ENCODE measurements at regions not wholly inside any gene's neighbourhood (a gene's known extent, or its start where the extent isn't known, plus 50 kb on each side); places are given as distances from the start of the nearest gene placed in this dataset.

- TF ChIP-seq ZEB2 (IDR thresholded peaks at IDR 0.05), result peak; percentile 93
- TF ChIP-seq E2F6 (IDR thresholded peaks at IDR 0.05; ENCODE audit: borderline replicate concordance in 1 of 2, extremely low read depth in 1 of 2, insufficient read depth in 1 of 2, insufficient read length in 1 of 2, low read depth in 1 of 2, low read length in 1 of 2, poor library complexity in 1 of 2, severe bottlenecking in 1 of 2), result peak in 1 of 2 experiments; percentile 13
- no peak for TF ChIP-seq CREB5 (CRISPR knock-in tag; IDR thresholded peaks at IDR 0.05)
- TF ChIP-seq ATF3 (IDR thresholded peaks at IDR 0.05), result peak; percentile 82; the same call in 1 of the 2 replicates
- no peak for TF ChIP-seq ATF3 (CRISPR knock-in tag; conservative IDR thresholded peaks at IDR 0.05)
- no peak for TF ChIP-seq PTBP1 (IDR thresholded peaks at IDR 0.05; ENCODE audit: low read depth, low read length)
- no peak for TF ChIP-seq FOXK1 (CRISPR knock-in tag; IDR thresholded peaks at IDR 0.05; ENCODE audit: borderline replicate concordance)
- TF ChIP-seq MEIS2 (IDR thresholded peaks at IDR 0.05; ENCODE audit: partially characterized antibody), result peak; percentile 96
- TF ChIP-seq CCNT2 (IDR thresholded peaks at IDR 0.05; ENCODE audit: borderline replicate concordance, extremely low read depth, insufficient read length, low read depth, low read length), result peak; percentile 94
- TF ChIP-seq NR2C2 (CRISPR knock-in tag; IDR thresholded peaks at IDR 0.05), result no peak
- TF ChIP-seq NR2C2 (tag; IDR thresholded peaks at IDR 0.05), result peak; percentile 87
- TF ChIP-seq MTA2 (IDR thresholded peaks at IDR 0.05; ENCODE audit: low read depth), result peak; percentile 84
- TF ChIP-seq ZNF174 (CRISPR knock-in tag; IDR thresholded peaks at IDR 0.05), result no peak
- TF ChIP-seq SMARCE1 (IDR thresholded peaks at IDR 0.05), result peak; percentile 97
- TF ChIP-seq MAZ (CRISPR knock-in tag; conservative IDR thresholded peaks at IDR 0.05 in 1 of 2, IDR thresholded peaks at IDR 0.05 in 1 of 2), result 0 out of 4 replicates have a peak, but pooled peaks of 1 of the 2 experiments have one; percentile 24
- TF ChIP-seq STAT5A (IDR thresholded peaks at IDR 0.05; ENCODE audit: borderline replicate concordance, low read length), result peak; percentile 75; the same call in 1 of the 2 replicates
- peak; percentile 48; the same call in 1 of the 2 replicates for TF ChIP-seq HMBOX1 (IDR thresholded peaks at IDR 0.05)
- TF ChIP-seq SMC3 (conservative IDR thresholded peaks at IDR 0.05; ENCODE audit: insufficient read depth, low read depth, low read length), result no peak
- TF ChIP-seq NCOA2 (IDR thresholded peaks at IDR 0.05; ENCODE audit: partially characterized antibody in 2 of 2), result peak; percentile 63 to 81
- TF ChIP-seq MTA1 (IDR thresholded peaks at IDR 0.05; ENCODE audit: borderline replicate concordance), result peak; percentile 87
- TF ChIP-seq RCOR1 (IDR thresholded peaks at IDR 0.05; ENCODE audit: borderline replicate concordance in 1 of 2, low read depth in 2 of 2, low read length in 2 of 2), result peak; percentile 72 to 97
- peak; percentile 91 for TF ChIP-seq CTBP1 (IDR thresholded peaks at IDR 0.05; ENCODE audit: borderline replicate concordance)
- TF ChIP-seq ZNF644 (tag; IDR thresholded peaks at IDR 0.05; ENCODE audit: low read depth), result peak; percentile 83
These were observed 183.4 kb upstream of the FN1 start (continued) for GRCh38 chr2:215619022-215619958.
